ENCODE measurements at regions not wholly inside any gene's neighbourhood (a gene's known extent, or its start where the extent isn't known, plus 50 kb on each side); places are given as distances from the start of the nearest gene placed in this dataset.

GRCh38 chr5:9737265-9737664 is 107.1 kb upstream of the TAS2R1 start:
- no peaks in the 10 kb centered on the region for H3K79me2 ChIP-seq (ENCODE audit: insufficient read depth, low read length)
- H3K27me3 ChIP-seq (ENCODE audit: insufficient read depth, low read length): no peaks in the 10 kb centered on the region
- RAD21 ChIA-PET (ENCODE audit: low non-redundant PET in 1 of 2, low total read pairs in 2 of 2, uncharacterized antibody in 2 of 2, unreplicated experiment in 2 of 2): no interaction called here
- POLR2A ChIA-PET: no interaction called here
- H3K4me1 ChIP-seq (ENCODE audit: control insufficient read depth in 1 of 2, insufficient read depth in 2 of 2, low read length in 2 of 2): no peaks in the 10 kb centered on the region
- H3K9ac ChIP-seq (ENCODE audit: low read length): no peak overlapping the region
- intact Hi-C loops (cut with micrococcal nuclease): no loop called here
- no peak overlapping the region for H3K27ac ChIP-seq (ENCODE audit: low read depth, low read length)
- no peaks in the 10 kb centered on the region for H3K9me2 ChIP-seq (ENCODE audit: insufficient read depth)
- no peak overlapping the region for H2AFZ ChIP-seq (ENCODE audit: low read depth, low read length, poor library complexity, severe bottlenecking)
- CTCF ChIA-PET: no interaction called here
- ATAC-seq (no peak), DNase-seq (ENCODE audit: low read depth, low spot score) (no peak)
- no peaks in the 10 kb centered on the region for H3K36me3 ChIP-seq (ENCODE audit: control insufficient read depth in 1 of 2, insufficient read depth in 2 of 2, low read length in 2 of 2)
- no peak overlapping the region for H3K4me3 ChIP-seq (replicated peaks in 1 of 2; ENCODE audit: low read depth in 1 of 2, low read length in 2 of 2)
- no peaks in the 10 kb centered on the region for H4K20me1 ChIP-seq (ENCODE audit: insufficient read depth)
- BruUV-seq (replicated peaks): no TSS peak
- no peak for TF ChIP-seq FOSL1 (IDR thresholded peaks at IDR 0.05; ENCODE audit: low read depth)
- no peak for TF ChIP-seq CTCF (IDR thresholded peaks at IDR 0.05 in 2 of 3, conservative IDR thresholded peaks at IDR 0.05 in 1 of 3; ENCODE audit: borderline replicate concordance in 1 of 3, insufficient read depth in 1 of 3, low read depth in 2 of 3, low read length in 2 of 3)
- TF ChIP-seq POLR2AphosphoS5 (IDR thresholded peaks at IDR 0.05; ENCODE audit: low read depth, low read length): no peak
- TF ChIP-seq ZBTB33 (IDR thresholded peaks at IDR 0.05; ENCODE audit: extremely low read depth, insufficient replicate concordance, low read length): no peak
- TF ChIP-seq ELF1 (IDR thresholded peaks at IDR 0.05; ENCODE audit: borderline replicate concordance, low read depth): no peak
- no peak for TF ChIP-seq EZH2phosphoT487 (IDR thresholded peaks at IDR 0.05; ENCODE audit: borderline replicate concordance)
- TF ChIP-seq ZFX (IDR thresholded peaks at IDR 0.05): no peak
- no peak for TF ChIP-seq POLR2A (IDR thresholded peaks at IDR 0.05; ENCODE audit: borderline replicate concordance, extremely low read depth, insufficient read depth, insufficient read length)
- no peak for TF ChIP-seq REST (IDR thresholded peaks at IDR 0.05; ENCODE audit: low read depth)
- no peak for TF ChIP-seq MAX (IDR thresholded peaks at IDR 0.05)
- TF ChIP-seq CEBPB (IDR thresholded peaks at IDR 0.05; ENCODE audit: low read depth): no peak
- TF ChIP-seq RAD21 (IDR thresholded peaks at IDR 0.05; ENCODE audit: low read depth): no peak
- no peak for TF ChIP-seq SP1 (IDR thresholded peaks at IDR 0.05; ENCODE audit: low read depth)
- no peak for TF ChIP-seq TCF7L2 (IDR thresholded peaks at IDR 0.05; ENCODE audit: borderline replicate concordance, extremely low read depth, insufficient read depth, insufficient read length)
- TF ChIP-seq ZNF274 (IDR thresholded peaks at IDR 0.05; ENCODE audit: low read depth, low read length): no peak
- no peaks in the 10 kb centered on the region for H3K9me3 ChIP-seq (ENCODE audit: control insufficient read depth in 1 of 2, insufficient read depth in 1 of 2, low read depth in 1 of 2, low read length in 2 of 2)
- H3K4me2 ChIP-seq (ENCODE audit: low read length): no peak overlapping the region
